ENCODE measurements at regions not wholly inside any gene's neighbourhood (a gene's known extent, or its start where the extent isn't known, plus 50 kb on each side); places are given as distances from the start of the nearest gene placed in this dataset.

DNA sequence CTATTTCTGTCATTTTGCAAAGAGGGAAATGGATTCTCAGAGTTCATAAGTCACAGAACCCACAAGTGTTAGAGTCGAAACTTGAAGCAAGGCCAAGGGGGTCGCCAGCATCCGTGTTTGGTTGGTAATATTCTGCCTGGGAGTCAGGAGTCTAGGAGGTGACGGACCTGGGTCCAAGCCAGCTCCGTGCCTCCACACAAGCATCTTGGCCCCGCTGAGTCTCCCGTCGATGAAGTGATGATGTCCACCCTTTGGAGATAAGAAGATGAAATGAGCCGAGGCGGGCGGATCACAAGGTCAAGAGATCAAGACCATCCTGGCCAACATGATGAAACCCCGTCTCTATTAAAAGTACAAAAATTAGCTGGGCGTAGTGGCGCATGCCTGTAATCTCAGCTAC lies 53.2 kb upstream of the TNRC6C start:
- no peaks in the 10 kb centered on the region for H3K36me3 Mint-ChIP-seq (ENCODE audit: low read depth)

GRCh38 chr17:77905766-77906165 lies 52.7 kb upstream of the TNRC6C start:
- peaks cover 18% of the 10 kb centered on the region for H3K27me3 Mint-ChIP-seq (ENCODE audit: low read depth)
- intact Hi-C loops (cut with micrococcal nuclease): no loop called here
- H3K9me3 Mint-ChIP-seq: no peaks in the 10 kb centered on the region

More for the DNA sequence above, 53.2 kb upstream of the TNRC6C start:
- Mint-ChIP-seq H3K4me3 (ENCODE audit: low read depth) (no peak overlapping the region), H3K9me3 (no peaks in the 10 kb centered on the region), H3K4me1 (ENCODE audit: low read depth) (no peaks in the 10 kb centered on the region), H3K27me3 (ENCODE audit: low read depth) (peaks cover 16% of the 10 kb centered on the region), H3K27ac (no peak overlapping the region)
- no peak for DNase-seq (ENCODE audit: low spot score)
- intact Hi-C loops (cut with micrococcal nuclease): no loop called here

DNA sequence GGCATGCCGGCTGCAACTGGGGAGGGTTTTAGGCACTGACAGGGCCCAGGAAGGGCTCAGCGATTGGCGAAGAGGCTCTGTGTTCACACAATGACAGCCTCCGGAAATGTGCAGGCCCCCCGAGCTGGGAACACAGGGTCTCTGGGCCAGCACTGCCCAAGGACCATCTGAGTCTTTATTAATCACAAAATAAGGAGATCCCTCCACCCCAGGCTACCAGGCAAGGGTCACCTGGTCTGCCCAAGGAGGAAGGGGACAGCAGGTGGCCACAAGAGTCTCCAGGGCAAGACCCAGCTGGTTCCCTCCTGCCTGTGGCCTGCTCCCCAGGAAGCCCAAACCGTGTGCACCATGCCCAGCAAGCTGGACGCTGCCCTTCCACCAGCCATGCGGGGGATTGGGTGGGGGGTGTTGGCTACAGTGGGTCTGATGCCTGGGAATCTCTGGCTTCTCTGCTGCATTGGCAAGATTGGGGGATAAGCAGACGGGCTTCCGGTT lies 52.1 kb upstream of the TNRC6C start:
- Mint-ChIP-seq H3K4me3 (ENCODE audit: low read depth) (no peak overlapping the region), H3K27ac (no peak overlapping the region), H3K9me3 (no peaks in the 10 kb centered on the region), H3K36me3 (ENCODE audit: low read depth) (no peaks in the 10 kb centered on the region), H3K27me3 (ENCODE audit: low read depth) (peaks cover 23% of the 10 kb centered on the region), H3K4me1 (ENCODE audit: low read depth) (no peaks in the 10 kb centered on the region)
- DNase-seq (ENCODE audit: low spot score): no peak
- intact Hi-C loops (cut with micrococcal nuclease): no loop called here

More at GRCh38 chr17:77905766-77906165, 52.7 kb upstream of the TNRC6C start:
- H3K4me3 Mint-ChIP-seq (ENCODE audit: low read depth): no peak overlapping the region
- DNase-seq (ENCODE audit: low spot score): no peak
- H3K27ac Mint-ChIP-seq: no peak overlapping the region
- no peaks in the 10 kb centered on the region for H3K4me1 Mint-ChIP-seq (ENCODE audit: low read depth)
- H3K36me3 Mint-ChIP-seq (ENCODE audit: low read depth): no peaks in the 10 kb centered on the region

GRCh38 chr17:77907497-77908461 lies 50.7 kb upstream of the TNRC6C start:
- DNase-seq (ENCODE audit: low spot score): no peak
- Mint-ChIP-seq H3K36me3 (ENCODE audit: low read depth) (no peaks in the 10 kb centered on the region), H3K9me3 (no peaks in the 10 kb centered on the region), H3K4me3 (ENCODE audit: low read depth) (no peak overlapping the region), H3K27me3 (ENCODE audit: low read depth) (peaks cover 32% of the 10 kb centered on the region), H3K27ac (no peak overlapping the region), H3K4me1 (ENCODE audit: low read depth) (no peaks in the 10 kb centered on the region)
- intact Hi-C loops (cut with micrococcal nuclease): no loop called here

DNA sequence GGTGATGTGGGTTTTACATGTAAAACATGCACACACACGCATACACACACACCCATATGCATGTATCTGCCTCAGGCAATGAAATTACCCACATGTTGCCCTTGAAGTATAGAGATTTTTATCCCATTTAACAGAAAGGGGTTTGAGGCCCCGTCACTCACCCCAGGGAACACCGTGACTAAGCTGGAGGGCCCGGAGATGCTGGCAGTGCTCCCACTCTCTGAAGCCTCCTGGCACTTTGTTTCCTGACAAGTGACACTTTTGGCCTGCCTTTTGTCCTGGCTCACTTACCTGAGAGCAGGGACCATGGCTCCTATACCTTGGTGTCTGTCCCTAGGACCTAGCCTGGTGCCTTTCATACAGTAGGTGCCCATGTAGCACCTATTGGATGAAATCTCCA lies 50.0 kb upstream of the TNRC6C start:
- peaks cover 28% of the 10 kb centered on the region for H3K27me3 Mint-ChIP-seq (ENCODE audit: low read depth)
- H3K36me3 Mint-ChIP-seq (ENCODE audit: low read depth): no peaks in the 10 kb centered on the region
- H3K4me3 Mint-ChIP-seq (ENCODE audit: low read depth): no peak overlapping the region
- no peak overlapping the region for H3K27ac Mint-ChIP-seq
- H3K4me1 Mint-ChIP-seq (ENCODE audit: low read depth): no peaks in the 10 kb centered on the region
- no peaks in the 10 kb centered on the region for H3K9me3 Mint-ChIP-seq
- DNase-seq (ENCODE audit: low spot score): no peak
- intact Hi-C loops (cut with micrococcal nuclease): no loop called here

Measured in activated T-helper 2 cell treated with anti-CD3 and anti-CD28 coated beads, Interferon-gamma antibody, Interleukin-2, Interleukin-4, amounts not matched to agents 10 μg/mL and 5 μg/mL and 100 μg/mL, durations not matched to agents 14 hours and 24 hours and 36 hours (primary cell).